CD4-positive, alpha-beta T cell treated with Interleukin-6 at 100 ng/mL for 8 hours (primary cell): ENCODE measurements at regions not wholly inside any gene's neighbourhood (a gene's known extent, or its start where the extent isn't known, plus 50 kb on each side); places are given as distances from the start of the nearest gene placed in this dataset.

ENCODE experiments used
- DNase-seq: peaks from one replicate; pipeline ENCODE4 v3.0.0-alpha.2; 2020; ENCODE audit warnings: mixed read lengths, low spot score

DNA sequence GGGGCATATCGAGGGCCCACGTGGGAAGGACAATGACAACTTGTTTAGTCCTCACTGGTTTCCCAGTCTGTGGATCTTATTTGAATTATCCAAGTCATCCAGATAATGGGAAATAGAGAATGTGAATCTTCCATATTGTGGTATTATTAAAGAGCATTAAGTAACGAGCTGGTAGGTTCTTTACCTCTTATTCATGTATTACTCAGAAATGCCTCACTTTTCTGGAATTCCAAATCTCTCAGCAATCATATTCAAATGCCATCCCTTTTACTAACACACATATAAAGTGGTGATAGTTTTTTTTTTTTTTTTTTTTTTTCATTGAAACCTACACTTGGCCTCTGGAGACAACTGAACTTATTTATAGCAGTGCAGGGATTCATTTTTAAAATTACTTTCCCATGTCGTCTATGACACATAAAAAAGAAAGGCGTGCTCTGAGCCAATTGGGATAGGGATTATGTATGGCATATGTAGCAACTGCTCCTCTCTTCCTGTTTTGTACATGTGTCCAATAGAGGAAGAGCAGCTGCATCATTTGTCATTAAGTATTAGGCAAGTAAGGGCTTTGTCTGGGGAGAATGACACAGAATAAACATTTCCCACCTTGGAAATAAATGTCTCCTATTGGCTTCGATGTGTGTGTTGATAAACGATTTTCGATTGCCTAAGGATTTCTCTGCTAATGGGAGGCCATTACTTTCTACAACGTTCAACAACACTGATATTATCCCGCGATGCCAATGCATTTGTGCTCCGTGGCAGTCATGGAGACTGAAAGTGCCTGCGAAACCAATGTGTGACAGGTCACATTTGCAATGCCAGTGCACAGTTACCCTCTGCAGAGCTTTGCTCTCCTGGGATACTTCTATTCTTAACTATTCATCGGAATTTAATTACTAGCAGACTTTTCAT lies 78.6 kb upstream of the IFNG-AS1 start:
- DNase-seq = no peak

DNA sequence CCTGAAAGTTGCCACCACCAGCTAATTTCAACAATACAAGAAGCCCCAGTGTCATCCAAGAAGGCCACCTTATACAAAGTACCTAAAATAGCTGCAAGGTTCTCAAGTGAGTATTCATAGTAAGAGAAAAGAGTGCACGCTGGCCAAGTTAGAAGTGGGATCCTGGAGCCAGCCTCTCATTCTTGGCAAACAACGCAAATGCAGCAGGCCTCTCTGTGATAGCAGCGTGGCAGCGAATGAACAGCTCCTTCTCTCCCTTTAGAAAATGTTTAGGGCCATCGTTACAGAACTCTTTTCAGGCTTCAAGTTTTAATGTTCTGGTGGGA lies 78.0 kb upstream of the IFNG-AS1 start:
- no peak for DNase-seq

- no peak for DNase-seq
Measured at GRCh38 chr12:67911789-67912188, 77.5 kb upstream of the IFNG-AS1 start.

DNA sequence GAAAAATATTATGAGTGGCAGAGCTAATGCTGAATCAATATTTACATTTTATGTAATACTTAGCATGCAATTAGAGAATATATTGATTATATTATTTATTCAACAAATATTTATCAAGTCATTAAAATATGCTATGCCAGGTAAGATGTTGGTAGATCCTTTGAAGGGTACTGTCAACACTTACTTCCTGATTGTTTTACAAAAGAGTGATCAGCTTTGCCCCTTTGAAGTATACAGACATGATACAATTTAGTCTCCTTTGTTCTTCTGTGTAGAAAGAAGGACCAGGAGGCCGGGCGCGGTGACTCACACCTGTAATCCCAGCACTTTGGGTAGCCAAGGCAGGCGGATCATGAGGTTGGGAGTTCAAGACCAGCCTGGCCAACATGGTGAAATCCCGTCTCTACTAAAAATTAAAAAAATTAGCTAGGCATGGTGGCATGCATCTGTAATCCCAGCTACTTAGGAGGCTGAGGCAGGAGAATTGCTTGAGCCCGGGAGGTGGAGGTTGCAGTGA lies 73.9 kb upstream of the IFNG-AS1 start:
- no peak for DNase-seq

DNA sequence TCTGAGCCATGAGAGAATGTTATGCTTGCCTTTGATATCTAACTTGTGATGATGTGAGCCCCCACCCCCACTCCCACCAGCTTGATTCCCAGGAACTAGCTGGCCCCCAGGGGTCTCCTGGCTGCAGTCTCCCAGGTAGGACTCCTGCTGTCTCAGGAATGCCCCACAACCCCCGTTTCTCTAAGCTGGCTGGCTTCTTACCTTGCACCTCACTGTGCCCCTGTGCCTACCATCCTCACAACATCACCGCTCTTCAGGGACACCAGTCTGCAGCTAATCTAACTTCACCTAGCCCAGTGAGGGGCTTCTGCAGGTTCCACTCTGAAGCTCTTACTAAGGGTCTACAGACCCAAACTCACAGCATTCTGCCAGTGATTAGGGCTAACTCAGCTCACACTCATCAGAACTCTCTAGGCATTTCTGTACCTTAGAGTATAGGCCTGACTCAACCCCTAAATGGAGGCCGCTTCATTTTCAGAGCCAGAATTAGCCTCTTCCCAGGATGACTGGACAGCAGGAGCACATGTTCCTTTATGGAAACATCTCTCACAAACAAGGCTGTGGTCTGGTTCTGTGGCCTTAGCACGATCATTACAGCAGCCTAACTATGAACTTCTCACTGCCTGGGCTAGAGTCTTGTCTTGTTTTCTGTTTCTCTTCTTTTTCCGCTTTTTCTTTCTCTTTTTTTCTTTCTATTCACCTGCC lies 72.8 kb upstream of the IFNG-AS1 start:
- no peak for DNase-seq

DNA sequence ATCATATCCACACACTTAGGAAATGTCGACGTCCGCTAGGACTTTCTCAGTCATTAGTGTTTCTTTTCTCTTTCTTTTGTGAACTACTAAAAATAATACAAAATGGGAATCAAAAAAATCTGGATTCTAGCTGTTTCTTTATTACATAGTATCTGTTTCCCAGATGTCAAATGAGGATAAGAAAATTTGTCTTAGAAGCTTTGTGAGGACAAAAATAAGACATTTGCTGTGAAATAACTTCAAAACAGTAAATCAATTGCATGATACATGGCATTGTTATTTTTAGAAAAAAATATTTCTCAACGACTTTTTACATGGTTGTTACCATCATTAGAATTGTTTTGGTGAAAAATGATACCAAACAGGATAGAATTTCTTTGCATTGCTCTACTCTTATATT lies 71.4 kb upstream of the IFNG-AS1 start:
- DNase-seq = no peak

GRCh38 chr12:67918441-67918840 lies 70.8 kb upstream of the IFNG-AS1 start:
- no peak for DNase-seq

DNA sequence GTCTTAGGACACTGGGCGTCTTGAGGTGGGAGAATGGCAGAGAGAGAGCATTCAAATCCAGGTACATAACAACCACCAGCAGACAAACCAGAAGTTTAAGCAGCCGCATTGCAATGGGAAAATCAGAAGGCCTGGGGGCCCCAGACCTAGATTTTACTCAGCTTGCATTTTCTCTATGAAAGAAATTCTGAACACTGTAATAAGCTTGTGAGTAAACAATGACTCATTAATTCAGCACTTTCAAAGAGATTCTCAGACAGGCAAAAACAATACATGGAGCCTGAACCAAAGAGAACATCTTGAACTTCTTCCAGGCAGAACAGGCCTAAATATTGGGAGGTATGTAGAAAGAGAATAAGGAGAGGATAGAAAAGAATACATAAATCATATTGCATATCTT lies 69.8 kb upstream of the IFNG-AS1 start:
- no peak for DNase-seq

- DNase-seq = no peak
Measured at GRCh38 chr12:67920413-67920812, 68.8 kb upstream of the IFNG-AS1 start.

DNA sequence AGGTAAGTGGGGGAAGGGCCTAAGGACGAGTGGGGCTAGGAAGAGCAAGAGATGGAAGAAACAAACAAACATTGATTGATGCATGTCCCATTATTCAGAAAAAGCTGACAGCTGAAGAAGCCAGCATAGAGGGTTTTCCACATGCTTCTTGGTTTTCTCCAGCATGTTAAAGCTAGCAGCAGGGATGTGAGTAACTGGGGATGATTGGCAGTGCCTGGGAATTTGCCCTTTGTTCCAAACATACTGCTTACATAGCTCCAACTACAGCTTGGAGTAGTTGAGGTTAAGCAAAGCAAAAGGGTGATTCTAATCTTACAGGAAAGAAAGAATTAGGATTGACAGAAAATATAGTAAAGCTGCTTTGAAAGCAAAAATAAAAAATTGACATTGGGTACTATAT lies 68.0 kb upstream of the IFNG-AS1 start:
- DNase-seq = no peak

- no peak for DNase-seq
Measured at GRCh38 chr12:67922245-67922644, 67.0 kb upstream of the IFNG-AS1 start.

- DNase-seq = no peak
Measured at GRCh38 chr12:67925077-67925476, 64.2 kb upstream of the IFNG-AS1 start.

DNA sequence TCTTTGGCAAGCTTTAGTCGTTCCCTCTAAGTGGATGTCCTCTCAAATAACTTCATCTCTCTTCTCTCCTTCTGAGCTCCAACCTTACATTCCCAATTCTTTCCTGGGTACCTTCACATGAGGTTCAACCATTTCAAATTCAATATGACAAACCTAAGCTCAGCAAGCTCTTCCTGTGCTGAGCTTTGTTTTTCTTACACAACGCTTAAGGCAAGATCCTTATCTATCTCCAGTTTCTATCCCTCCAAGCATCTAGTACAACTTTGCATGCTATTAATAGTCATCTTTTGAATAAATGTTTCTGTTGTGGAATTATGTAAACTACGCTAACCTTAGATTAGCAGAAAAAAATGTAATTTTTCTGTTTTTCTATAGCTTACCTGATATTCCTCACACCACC lies 63.7 kb upstream of the IFNG-AS1 start:
- no peak for DNase-seq

- no peak for DNase-seq
Measured at GRCh38 chr12:67926063-67926462, 63.2 kb upstream of the IFNG-AS1 start.

DNA sequence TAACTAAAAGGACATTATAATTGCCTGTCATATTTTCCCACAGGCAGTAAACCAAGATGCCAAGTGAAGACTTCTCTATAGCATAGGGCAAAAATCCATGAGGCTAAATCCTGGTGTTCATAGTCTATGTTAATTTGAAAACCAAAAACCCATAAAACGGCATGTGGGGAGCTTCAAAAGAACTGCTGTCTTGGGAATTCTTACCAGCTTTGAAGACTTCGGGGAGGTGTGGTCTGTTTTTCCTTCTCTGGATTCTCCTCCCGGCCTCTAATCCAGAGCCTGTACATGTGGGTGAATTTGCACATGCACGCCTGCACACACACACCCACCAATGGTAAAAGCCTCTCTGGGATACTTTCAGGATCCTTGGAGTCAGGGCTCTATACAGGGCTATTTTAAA lies 61.9 kb upstream of the IFNG-AS1 start:
- no peak for DNase-seq

DNA sequence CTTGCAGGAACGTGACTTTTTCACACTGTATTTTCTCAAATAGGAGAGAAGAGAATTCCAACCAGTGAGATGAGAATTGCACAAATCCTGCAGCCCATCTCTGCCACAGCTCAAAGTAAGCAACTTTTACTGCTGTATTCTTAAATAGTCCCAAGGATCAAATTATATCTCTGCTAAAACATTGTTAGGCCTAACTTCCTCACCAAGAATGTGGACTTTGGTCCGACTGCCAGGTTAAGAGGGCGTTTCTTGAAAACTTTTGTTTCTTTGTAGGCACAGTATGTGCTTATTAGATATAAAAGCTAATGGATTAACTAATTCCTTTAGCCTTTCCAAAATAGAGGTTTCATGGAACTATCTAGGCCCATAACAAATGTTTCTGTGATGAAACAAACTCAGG lies 61.4 kb upstream of the IFNG-AS1 start:
- DNase-seq = no peak

GRCh38 chr12:67928621-67929383 lies 60.4 kb upstream of the IFNG-AS1 start:
- no peak for DNase-seq

- no peak for DNase-seq
Measured at GRCh38 chr12:67929384-67929772, 59.9 kb upstream of the IFNG-AS1 start.

GRCh38 chr12:67937822-67938221 lies 51.4 kb upstream of the IFNG-AS1 start:
- DNase-seq = no peak
